Lower leg skin (tissue), 3 donors: ENCODE measurements at regions not wholly inside any gene's neighbourhood (a gene's known extent, or its start where the extent isn't known, plus 50 kb on each side); places are given as distances from the start of the nearest gene placed in this dataset.

ENCODE experiments used
- CTCF ChIP-seq, 3 donors: fragments of 450-650 bp; IDR thresholded peaks; one replicate each; pipeline ENCODE4 v1.5.1; 2016; ENCODE audit warnings: antibody characterized with exemption in 3 of 3, mild to moderate bottlenecking in 3 of 3, moderate library complexity in 2 of 3
- POLR2A ChIP-seq, 2 donors: fragments of 450-650 bp; IDR thresholded peaks; one replicate each; pipeline ENCODE4 v1.6.1; 2016 to 2017; ENCODE audit warnings: antibody characterized with exemption in 2 of 2, mild to moderate bottlenecking in 1 of 2, moderate library complexity in 1 of 2

- TF ChIP-seq POLR2A (IDR thresholded peaks at IDR 0.05) (no peak), CTCF (IDR thresholded peaks at IDR 0.05) (no peak)
Observed at GRCh38 chr4:18698119-18698883, 676.7 kb upstream of the LCORL start.
